ENCODE measurements at regions not wholly inside any gene's neighbourhood (a gene's known extent, or its start where the extent isn't known, plus 50 kb on each side); places are given as distances from the start of the nearest gene placed in this dataset.

- no peaks in the 10 kb centered on the region for H3K9me3 ChIP-seq
- H3K4me3 ChIP-seq, result no peak overlapping the region
- H3K36me3 ChIP-seq, result no peaks in the 10 kb centered on the region
- H3K27ac ChIP-seq, result no peak overlapping the region
- intact Hi-C loops (cut with DNase I), result no loop called here
- no peaks in the 10 kb centered on the region for H3K4me1 ChIP-seq
- 75% methylated on average over 4 of the region's 4 CpGs for WGBS (ENCODE audit: insufficient coverage, low coverage, low lambda C conversion rate, missing lambda C conversion rate)
- no peak for ATAC-seq
- TF ChIP-seq POLR2A (IDR thresholded peaks at IDR 0.05), result no peak
- TF ChIP-seq, protein P1, sequence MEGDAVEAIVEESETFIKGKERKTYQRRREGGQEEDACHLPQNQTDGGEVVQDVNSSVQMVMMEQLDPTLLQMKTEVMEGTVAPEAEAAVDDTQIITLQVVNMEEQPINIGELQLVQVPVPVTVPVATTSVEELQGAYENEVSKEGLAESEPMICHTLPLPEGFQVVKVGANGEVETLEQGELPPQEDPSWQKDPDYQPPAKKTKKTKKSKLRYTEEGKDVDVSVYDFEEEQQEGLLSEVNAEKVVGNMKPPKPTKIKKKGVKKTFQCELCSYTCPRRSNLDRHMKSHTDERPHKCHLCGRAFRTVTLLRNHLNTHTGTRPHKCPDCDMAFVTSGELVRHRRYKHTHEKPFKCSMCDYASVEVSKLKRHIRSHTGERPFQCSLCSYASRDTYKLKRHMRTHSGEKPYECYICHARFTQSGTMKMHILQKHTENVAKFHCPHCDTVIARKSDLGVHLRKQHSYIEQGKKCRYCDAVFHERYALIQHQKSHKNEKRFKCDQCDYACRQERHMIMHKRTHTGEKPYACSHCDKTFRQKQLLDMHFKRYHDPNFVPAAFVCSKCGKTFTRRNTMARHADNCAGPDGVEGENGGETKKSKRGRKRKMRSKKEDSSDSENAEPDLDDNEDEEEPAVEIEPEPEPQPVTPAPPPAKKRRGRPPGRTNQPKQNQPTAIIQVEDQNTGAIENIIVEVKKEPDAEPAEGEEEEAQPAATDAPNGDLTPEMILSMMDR (IDR thresholded peaks at IDR 0.05), result no peak
- no peaks in the 10 kb centered on the region for H3K27me3 ChIP-seq
- no peak for DNase-seq
Measured at GRCh38 chr4:10311939-10312338, 145.3 kb downstream of the ZNF518B start.

DNA sequence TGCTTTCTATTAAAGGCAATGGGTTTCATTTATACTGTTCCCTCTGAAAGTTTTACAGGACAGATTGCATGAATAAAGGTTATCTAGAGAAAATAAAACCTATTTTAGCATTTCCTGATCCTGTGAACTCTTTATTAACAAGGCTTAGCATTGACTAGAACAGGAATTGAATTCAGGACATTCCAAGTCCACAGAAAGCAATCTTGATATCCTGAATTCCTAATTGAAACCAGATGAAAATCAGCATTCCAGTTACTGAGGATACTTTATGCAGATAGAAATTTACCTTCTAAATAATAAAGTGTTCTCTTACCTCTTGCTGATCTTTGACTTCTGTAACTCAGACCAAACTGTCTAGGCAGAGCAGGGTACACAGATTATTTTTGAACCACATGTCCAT lies 151.4 kb downstream of the ZNF518B start:
- no peaks in the 10 kb centered on the region for H3K36me3 ChIP-seq
- no peaks in the 10 kb centered on the region for H3K9me3 ChIP-seq
- intact Hi-C loops (cut with DNase I), result no loop called here
- H3K27ac ChIP-seq, result no peak overlapping the region
- DNase-seq (no peak), ATAC-seq (no peak)
- no peak for TF ChIP-seq POLR2A (IDR thresholded peaks at IDR 0.05)
- TF ChIP-seq, protein P1 (IDR thresholded peaks at IDR 0.05), result no peak
- H3K27me3 ChIP-seq, result no peaks in the 10 kb centered on the region
- H3K4me3 ChIP-seq, result no peak overlapping the region
- H3K4me1 ChIP-seq, result no peaks in the 10 kb centered on the region

- Histone ChIP-seq H3K27ac (no peak overlapping the region), H3K9me3 (no peaks in the 10 kb centered on the region), H3K4me1 (no peaks in the 10 kb centered on the region), H3K4me3 (no peak overlapping the region), H3K36me3 (no peaks in the 10 kb centered on the region), H3K27me3 (no peaks in the 10 kb centered on the region)
- intact Hi-C loops (cut with DNase I), result no loop called here
- no peak for ATAC-seq
- TF ChIP-seq POLR2A (IDR thresholded peaks at IDR 0.05), result no peak
- TF ChIP-seq, protein P1 (IDR thresholded peaks at IDR 0.05), result no peak
- 50% methylated on average over 1 of the region's 4 CpGs for WGBS (ENCODE audit: insufficient coverage, low coverage, low lambda C conversion rate, missing lambda C conversion rate)
- DNase-seq, result no peak
Measured at GRCh38 chr4:10303291-10303690, 153.9 kb downstream of the ZNF518B start.

DNA sequence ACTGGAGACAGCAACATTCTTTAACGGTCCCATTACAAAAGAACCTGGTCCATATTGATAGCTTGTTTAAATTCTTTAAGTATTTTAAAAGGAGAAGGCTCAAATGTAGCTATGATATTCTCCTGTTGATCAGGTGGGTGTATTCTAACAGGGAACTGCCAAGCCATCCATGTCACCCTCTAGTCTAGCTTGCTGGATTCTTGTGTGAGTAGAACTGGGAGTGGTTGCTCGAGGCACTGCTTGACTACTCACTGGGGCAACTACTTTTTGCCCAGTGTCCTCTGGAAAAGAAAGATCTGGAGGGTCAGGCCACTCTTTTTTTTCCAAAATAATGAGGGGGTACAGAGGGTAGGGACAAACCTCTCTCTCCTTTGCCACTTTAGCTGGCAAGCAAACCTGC lies 155.1 kb downstream of the ZNF518B start:
- WGBS (ENCODE audit: insufficient coverage, low coverage, low lambda C conversion rate, missing lambda C conversion rate), result 61% methylated on average over 1 of the region's 2 CpGs
- no peaks in the 10 kb centered on the region for H3K4me1 ChIP-seq
- H3K9me3 ChIP-seq, result no peaks in the 10 kb centered on the region
- no peak for ATAC-seq
- no peak for TF ChIP-seq POLR2A (IDR thresholded peaks at IDR 0.05)
- TF ChIP-seq, protein P1 (IDR thresholded peaks at IDR 0.05), result no peak
- intact Hi-C loops (cut with DNase I), result no loop called here
- DNase-seq, result no peak
- H3K36me3 ChIP-seq, result no peaks in the 10 kb centered on the region
- H3K4me3 ChIP-seq, result no peak overlapping the region
- no peaks in the 10 kb centered on the region for H3K27me3 ChIP-seq
- H3K27ac ChIP-seq, result no peak overlapping the region

GRCh38 chr4:10299601-10300000 lies 157.6 kb downstream of the ZNF518B start:
- no peaks in the 10 kb centered on the region for H3K36me3 ChIP-seq
- intact Hi-C loops (cut with DNase I), result no loop called here
- TF ChIP-seq POLR2A (IDR thresholded peaks at IDR 0.05), result no peak
- TF ChIP-seq, protein P1 (IDR thresholded peaks at IDR 0.05), result no peak
- H3K27me3 ChIP-seq, result no peaks in the 10 kb centered on the region
- H3K4me3 ChIP-seq, result no peak overlapping the region
- no peaks in the 10 kb centered on the region for H3K4me1 ChIP-seq
- DNase-seq (no peak), ATAC-seq (no peak)
- WGBS (ENCODE audit: insufficient coverage, low coverage, low lambda C conversion rate, missing lambda C conversion rate), result 55% methylated on average over 3 of the region's 3 CpGs
- H3K27ac ChIP-seq, result no peak overlapping the region
- no peaks in the 10 kb centered on the region for H3K9me3 ChIP-seq
